ENCODE measurements at regions not wholly inside any gene's neighbourhood (a gene's known extent, or its start where the extent isn't known, plus 50 kb on each side); places are given as distances from the start of the nearest gene placed in this dataset.
A peak's percentile ranks its signal among the peaks of the same experiment; 100 is the strongest.

DNA sequence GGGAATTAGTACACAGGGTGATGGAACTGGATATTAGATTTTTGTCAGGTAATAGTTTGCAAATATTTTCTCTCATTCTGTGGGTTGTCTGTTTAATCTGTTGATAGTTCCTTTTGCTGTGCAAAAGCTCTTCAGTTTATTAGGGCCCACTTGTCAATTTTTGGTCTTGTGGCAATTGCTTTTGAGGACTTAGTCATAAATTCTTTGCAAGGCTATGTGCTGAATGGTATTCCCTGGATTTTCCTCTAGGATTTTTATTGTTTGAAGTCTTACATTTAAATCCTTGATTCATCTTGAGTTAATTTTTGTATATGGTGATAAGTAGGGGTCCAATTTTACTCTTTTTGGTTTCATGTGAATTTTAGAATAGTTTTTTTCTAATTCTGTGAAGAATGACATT is 111.3 kb downstream of the ARRDC4 start:
- Histone ChIP-seq H3K27ac (no peak overlapping the region), H3K4me3 (no peak overlapping the region), H3K9me3 (peaks cover 0 to 4% of the 10 kb centered on the region in 2 donors), H3K4me1 (no peaks in the 10 kb centered on the region), H3K36me3 (no peaks in the 10 kb centered on the region), H3K27me3 (no peaks in the 10 kb centered on the region)
- no peak for TF ChIP-seq POLR2AphosphoS5 (IDR thresholded peaks at IDR 0.05)
- no peak for TF ChIP-seq POLR2A (IDR thresholded peaks at IDR 0.05)
- TF ChIP-seq, protein P1, sequence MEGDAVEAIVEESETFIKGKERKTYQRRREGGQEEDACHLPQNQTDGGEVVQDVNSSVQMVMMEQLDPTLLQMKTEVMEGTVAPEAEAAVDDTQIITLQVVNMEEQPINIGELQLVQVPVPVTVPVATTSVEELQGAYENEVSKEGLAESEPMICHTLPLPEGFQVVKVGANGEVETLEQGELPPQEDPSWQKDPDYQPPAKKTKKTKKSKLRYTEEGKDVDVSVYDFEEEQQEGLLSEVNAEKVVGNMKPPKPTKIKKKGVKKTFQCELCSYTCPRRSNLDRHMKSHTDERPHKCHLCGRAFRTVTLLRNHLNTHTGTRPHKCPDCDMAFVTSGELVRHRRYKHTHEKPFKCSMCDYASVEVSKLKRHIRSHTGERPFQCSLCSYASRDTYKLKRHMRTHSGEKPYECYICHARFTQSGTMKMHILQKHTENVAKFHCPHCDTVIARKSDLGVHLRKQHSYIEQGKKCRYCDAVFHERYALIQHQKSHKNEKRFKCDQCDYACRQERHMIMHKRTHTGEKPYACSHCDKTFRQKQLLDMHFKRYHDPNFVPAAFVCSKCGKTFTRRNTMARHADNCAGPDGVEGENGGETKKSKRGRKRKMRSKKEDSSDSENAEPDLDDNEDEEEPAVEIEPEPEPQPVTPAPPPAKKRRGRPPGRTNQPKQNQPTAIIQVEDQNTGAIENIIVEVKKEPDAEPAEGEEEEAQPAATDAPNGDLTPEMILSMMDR (IDR thresholded peaks at IDR 0.05): no peak
- intact Hi-C loops (cut with DNase I; ENCODE audit: low total_unique reads): no loop called here
- DNase-seq (ENCODE audit: low spot score in 2 of 2): no peak

DNA sequence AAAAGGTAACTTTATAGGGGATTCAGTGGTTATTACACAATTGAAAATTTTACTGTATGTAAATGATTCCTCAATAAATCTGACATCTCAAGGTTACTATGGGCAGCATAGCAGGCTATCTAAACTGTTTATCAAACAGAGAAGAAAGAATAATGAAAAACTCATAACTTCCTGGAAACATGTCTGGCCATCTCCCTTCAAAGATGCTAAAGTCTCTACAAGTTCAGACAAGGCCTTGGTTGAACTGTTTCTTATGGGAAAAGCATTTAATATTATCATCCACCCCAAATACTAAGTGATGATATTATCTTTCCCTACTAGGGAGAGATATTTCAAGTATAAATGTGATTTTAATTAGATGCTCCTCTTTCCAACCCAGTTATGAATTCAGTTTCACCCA is 114.9 kb downstream of the ARRDC4 start:
- DNase-seq (ENCODE audit: low spot score in 2 of 2): no peak
- no peaks in the 10 kb centered on the region for H3K9me3 ChIP-seq
- no peaks in the 10 kb centered on the region for H3K4me1 ChIP-seq
- intact Hi-C loops (cut with DNase I; ENCODE audit: low total_unique reads): no loop called here
- no peak overlapping the region for H3K27ac ChIP-seq
- H3K27me3 ChIP-seq: no peaks in the 10 kb centered on the region
- H3K36me3 ChIP-seq: no peaks in the 10 kb centered on the region
- TF ChIP-seq POLR2AphosphoS5 (IDR thresholded peaks at IDR 0.05) (no peak), POLR2A (IDR thresholded peaks at IDR 0.05) (no peak)
- TF ChIP-seq, protein P1 (IDR thresholded peaks at IDR 0.05): no peak
- no peak overlapping the region for H3K4me3 ChIP-seq

DNA sequence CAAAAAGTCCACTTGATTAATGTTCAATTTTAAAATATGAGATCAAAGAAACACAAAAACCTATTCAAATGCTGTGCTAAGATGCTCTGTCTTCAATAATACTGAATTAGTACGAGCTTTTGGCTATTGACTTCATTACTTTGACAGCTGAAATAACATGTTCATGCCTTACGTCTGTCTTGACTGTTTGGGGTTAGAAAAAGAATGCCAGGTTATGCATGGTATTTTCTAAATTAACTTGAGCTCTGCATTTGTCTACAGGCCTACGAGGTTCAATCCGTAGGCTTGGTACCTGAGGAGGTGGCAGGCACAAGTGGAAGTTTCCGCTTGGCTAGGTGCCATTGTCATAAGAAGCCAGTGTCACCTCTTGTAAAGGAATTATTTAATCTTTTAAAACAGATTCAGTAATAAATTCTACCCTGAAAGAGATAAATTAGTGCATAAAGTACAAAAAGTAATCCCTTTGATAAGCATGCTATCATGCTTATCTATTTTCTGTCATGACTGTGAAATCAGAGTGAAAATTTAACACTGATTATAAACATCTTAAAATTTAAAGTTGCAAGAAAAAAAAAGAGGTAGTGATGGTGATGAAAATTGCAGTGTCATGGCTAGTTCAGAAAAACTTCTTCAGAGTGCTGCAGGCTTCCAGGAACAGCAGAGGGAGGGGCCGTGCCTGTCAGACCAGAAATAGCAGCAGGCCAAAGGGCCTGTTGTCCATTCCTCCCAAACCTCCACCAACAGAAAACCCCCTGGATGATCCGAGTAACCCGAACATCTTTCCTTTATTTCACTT is 115.7 kb downstream of the ARRDC4 start:
- no peaks in the 10 kb centered on the region for H3K4me1 ChIP-seq
- no peaks in the 10 kb centered on the region for H3K27me3 ChIP-seq
- no peaks in the 10 kb centered on the region for H3K9me3 ChIP-seq
- intact Hi-C loops (cut with DNase I; ENCODE audit: low total_unique reads): no loop called here
- no peaks in the 10 kb centered on the region for H3K36me3 ChIP-seq
- peak overlapping the region in 1 of 2 donors; percentile 83 for H3K27ac ChIP-seq
- TF ChIP-seq POLR2A (IDR thresholded peaks at IDR 0.05): no peak
- TF ChIP-seq POLR2AphosphoS5 (IDR thresholded peaks at IDR 0.05): no peak
- TF ChIP-seq, protein P1 (IDR thresholded peaks at IDR 0.05): no peak
- no peak overlapping the region for H3K4me3 ChIP-seq
- no peak for DNase-seq (ENCODE audit: low spot score in 2 of 2)

DNA sequence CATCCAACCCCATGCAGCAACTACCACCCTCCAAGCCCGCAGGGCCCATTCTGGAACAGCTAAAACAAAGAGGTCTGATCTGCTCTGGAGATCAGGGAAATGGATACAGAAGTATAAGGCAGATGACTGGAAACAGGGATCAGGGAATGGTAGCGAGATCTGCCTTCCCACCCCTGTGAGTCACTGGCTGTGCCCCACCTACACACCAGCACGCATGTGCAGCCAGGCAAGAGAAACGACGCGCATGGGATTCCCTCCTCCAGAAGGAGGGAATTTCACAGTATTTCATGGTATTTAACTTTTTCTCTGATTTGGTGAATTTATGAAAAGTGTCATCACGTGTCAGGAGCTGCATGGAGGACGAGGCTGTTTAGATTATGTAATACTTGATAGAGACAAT is 116.7 kb downstream of the ARRDC4 start:
- no peak for DNase-seq (ENCODE audit: low spot score in 2 of 2)
- no peaks in the 10 kb centered on the region for H3K9me3 ChIP-seq
- peak overlapping the region in 1 of 2 donors; percentile 83 for H3K27ac ChIP-seq
- no peaks in the 10 kb centered on the region for H3K36me3 ChIP-seq
- no peaks in the 10 kb centered on the region for H3K27me3 ChIP-seq
- TF ChIP-seq POLR2A (IDR thresholded peaks at IDR 0.05): no peak
- peak in 1 of 3 donors; percentile 21 for TF ChIP-seq POLR2AphosphoS5 (IDR thresholded peaks at IDR 0.05)
- intact Hi-C loops (cut with DNase I; ENCODE audit: low total_unique reads): no loop called here
- no peaks in the 10 kb centered on the region for H3K4me1 ChIP-seq
- no peak overlapping the region for H3K4me3 ChIP-seq

DNA sequence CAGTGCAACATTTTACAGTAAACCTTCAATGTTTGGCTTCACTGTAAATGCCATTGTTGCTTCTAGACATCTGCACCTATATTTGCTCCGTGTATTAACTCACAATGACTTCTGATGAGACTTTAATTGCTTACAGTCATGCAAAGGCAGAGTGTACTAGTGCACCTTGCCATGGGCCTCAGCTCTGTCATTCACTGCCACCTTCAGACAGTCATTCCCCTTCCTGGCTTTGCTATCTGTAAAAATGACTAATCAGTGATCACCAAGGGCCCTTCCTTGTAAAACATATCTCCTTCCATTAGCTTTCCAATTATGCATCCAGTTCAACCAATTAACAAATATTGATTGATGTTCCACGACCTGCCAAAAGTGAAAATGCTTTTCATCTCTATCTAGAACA is 120.3 kb downstream of the ARRDC4 start:
- H3K36me3 ChIP-seq: no peaks in the 10 kb centered on the region
- intact Hi-C loops (cut with DNase I; ENCODE audit: low total_unique reads): no loop called here
- no peaks in the 10 kb centered on the region for H3K27me3 ChIP-seq
- H3K4me1 ChIP-seq: no peaks in the 10 kb centered on the region
- no peaks in the 10 kb centered on the region for H3K9me3 ChIP-seq
- TF ChIP-seq, protein P1 (IDR thresholded peaks at IDR 0.05): no peak
- no peak for TF ChIP-seq POLR2A (IDR thresholded peaks at IDR 0.05)
- no peak for TF ChIP-seq POLR2AphosphoS5 (IDR thresholded peaks at IDR 0.05)
- no peak overlapping the region for H3K4me3 ChIP-seq
- DNase-seq (ENCODE audit: low spot score in 2 of 2): no peak
- H3K27ac ChIP-seq: no peak overlapping the region
